ENCODE measurements at regions not wholly inside any gene's neighbourhood (a gene's known extent, or its start where the extent isn't known, plus 50 kb on each side); places are given as distances from the start of the nearest gene placed in this dataset.

DNA sequence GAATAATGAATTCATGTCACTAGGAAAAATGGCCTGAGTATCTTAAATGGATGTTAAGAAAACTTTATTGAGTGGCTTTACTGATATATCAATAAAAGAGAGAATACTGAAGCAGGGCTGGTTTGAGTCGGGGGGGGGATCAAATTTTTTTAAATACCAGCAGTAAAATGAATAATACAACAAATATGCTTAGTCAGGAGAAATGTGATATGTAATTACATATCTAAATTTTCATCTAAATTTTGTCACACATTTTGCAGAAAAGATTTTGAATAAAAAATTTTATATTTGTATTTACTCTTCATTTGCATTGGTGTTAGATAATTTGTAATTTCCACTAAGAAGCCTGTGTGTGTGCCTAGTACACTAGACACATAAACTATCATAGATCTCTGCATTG, 2300.2 kb downstream of the MRPL39 start:
- TF ChIP-seq POLR2A (IDR thresholded peaks at IDR 0.05) (no peak), POLR2AphosphoS5 (IDR thresholded peaks at IDR 0.05; ENCODE audit: insufficient read depth in 1 of 2, low read depth in 1 of 2) (no peak)

Measured in vagina (tissue), 2 donors.